ENCODE measurements at regions not wholly inside any gene's neighbourhood (a gene's known extent, or its start where the extent isn't known, plus 50 kb on each side); places are given as distances from the start of the nearest gene placed in this dataset.

DNA sequence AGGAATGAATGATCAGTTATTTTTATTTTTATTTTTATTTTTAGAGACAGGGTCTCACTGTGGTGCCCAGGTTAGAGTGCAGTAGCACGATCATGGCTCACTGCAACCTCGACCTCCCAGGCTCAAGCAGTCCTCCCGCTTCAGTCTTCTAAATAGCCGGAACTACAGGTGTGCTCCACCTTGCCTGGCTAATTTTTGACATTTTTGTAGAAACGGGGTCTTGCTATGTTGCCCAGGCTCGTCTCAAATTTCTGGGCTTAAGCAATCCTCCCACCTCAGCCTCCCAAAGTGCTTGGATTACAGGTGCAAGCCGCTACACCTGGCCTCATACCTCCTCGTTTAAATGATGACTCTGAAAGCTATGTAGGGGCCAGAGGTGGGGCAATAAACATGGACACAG lies 706.0 kb downstream of the MED13L start:
- no peak overlapping the region for H2AFZ ChIP-seq
- no peak for DNase-seq (ENCODE audit: low spot score)
- H3K4me1 ChIP-seq (ENCODE audit: insufficient read depth): no peaks in the 10 kb centered on the region
- no peaks in the 10 kb centered on the region for H4K20me1 ChIP-seq (ENCODE audit: insufficient read depth, poor library complexity, severe bottlenecking)
- no peak overlapping the region for H3K4me3 ChIP-seq
- no peaks in the 10 kb centered on the region for H3K27me3 ChIP-seq
- H3K27ac ChIP-seq: no peak overlapping the region
- no peak overlapping the region for H3K4me2 ChIP-seq
- H3K9me2 ChIP-seq (replicated peaks; ENCODE audit: insufficient read depth): no peaks in the 10 kb centered on the region
- no peak for TF ChIP-seq EZH2phosphoT487 (IDR thresholded peaks at IDR 0.05; ENCODE audit: low read depth, severe bottlenecking, unreplicated experiment)
- TF ChIP-seq, protein P1, sequence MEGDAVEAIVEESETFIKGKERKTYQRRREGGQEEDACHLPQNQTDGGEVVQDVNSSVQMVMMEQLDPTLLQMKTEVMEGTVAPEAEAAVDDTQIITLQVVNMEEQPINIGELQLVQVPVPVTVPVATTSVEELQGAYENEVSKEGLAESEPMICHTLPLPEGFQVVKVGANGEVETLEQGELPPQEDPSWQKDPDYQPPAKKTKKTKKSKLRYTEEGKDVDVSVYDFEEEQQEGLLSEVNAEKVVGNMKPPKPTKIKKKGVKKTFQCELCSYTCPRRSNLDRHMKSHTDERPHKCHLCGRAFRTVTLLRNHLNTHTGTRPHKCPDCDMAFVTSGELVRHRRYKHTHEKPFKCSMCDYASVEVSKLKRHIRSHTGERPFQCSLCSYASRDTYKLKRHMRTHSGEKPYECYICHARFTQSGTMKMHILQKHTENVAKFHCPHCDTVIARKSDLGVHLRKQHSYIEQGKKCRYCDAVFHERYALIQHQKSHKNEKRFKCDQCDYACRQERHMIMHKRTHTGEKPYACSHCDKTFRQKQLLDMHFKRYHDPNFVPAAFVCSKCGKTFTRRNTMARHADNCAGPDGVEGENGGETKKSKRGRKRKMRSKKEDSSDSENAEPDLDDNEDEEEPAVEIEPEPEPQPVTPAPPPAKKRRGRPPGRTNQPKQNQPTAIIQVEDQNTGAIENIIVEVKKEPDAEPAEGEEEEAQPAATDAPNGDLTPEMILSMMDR (IDR thresholded peaks at IDR 0.05; ENCODE audit: poor library complexity): no peak
- TF ChIP-seq EZH2 (IDR thresholded peaks at IDR 0.05; ENCODE audit: borderline replicate concordance): no peak
- no peaks in the 10 kb centered on the region for H3K9me3 ChIP-seq (ENCODE audit: low read depth)
- WGBS (ENCODE audit: low lambda C conversion rate, missing lambda C conversion rate): 95% methylated on average over 8 of the region's 8 CpGs
- H3K36me3 ChIP-seq (replicated peaks; ENCODE audit: insufficient read depth, low read depth): no peaks in the 10 kb centered on the region
- no peaks in the 10 kb centered on the region for H3K79me2 ChIP-seq

DNA sequence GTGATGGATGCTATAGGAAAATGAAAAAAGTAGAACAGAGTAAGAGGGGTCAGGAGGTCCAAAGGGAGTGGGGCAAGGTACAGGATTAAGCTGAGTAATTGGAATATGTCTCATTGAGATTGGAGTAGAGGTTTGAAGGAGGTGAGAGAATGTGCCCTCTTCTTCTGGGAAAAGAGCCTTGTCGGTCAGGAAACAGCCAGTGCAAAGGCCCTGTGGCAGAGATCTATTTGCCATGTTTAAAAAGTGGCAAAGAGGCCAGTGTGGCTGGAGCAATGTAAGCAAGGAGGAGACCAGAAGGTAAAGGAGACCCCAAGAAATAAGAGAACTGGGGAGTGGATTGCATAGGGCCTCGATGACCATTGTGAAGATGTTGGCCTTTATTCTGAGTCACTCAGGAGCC lies 706.5 kb downstream of the MED13L start:
- Histone ChIP-seq H3K9me2 (replicated peaks; ENCODE audit: insufficient read depth) (no peaks in the 10 kb centered on the region), H4K20me1 (ENCODE audit: insufficient read depth, poor library complexity, severe bottlenecking) (no peaks in the 10 kb centered on the region), H2AFZ (no peak overlapping the region), H3K27ac (no peak overlapping the region), H3K9me3 (ENCODE audit: low read depth) (no peaks in the 10 kb centered on the region), H3K79me2 (no peaks in the 10 kb centered on the region), H3K36me3 (replicated peaks; ENCODE audit: insufficient read depth, low read depth) (no peaks in the 10 kb centered on the region), H3K4me2 (no peak overlapping the region), H3K4me3 (no peak overlapping the region), H3K4me1 (ENCODE audit: insufficient read depth) (no peaks in the 10 kb centered on the region), H3K27me3 (no peaks in the 10 kb centered on the region)
- WGBS (ENCODE audit: low lambda C conversion rate, missing lambda C conversion rate): 96% methylated on average over 2 of the region's 2 CpGs
- TF ChIP-seq EZH2phosphoT487 (IDR thresholded peaks at IDR 0.05; ENCODE audit: low read depth, severe bottlenecking, unreplicated experiment) (no peak), EZH2 (IDR thresholded peaks at IDR 0.05; ENCODE audit: borderline replicate concordance) (no peak)
- TF ChIP-seq, protein P1 (IDR thresholded peaks at IDR 0.05; ENCODE audit: poor library complexity): no peak
- DNase-seq (ENCODE audit: low spot score): no peak

DNA sequence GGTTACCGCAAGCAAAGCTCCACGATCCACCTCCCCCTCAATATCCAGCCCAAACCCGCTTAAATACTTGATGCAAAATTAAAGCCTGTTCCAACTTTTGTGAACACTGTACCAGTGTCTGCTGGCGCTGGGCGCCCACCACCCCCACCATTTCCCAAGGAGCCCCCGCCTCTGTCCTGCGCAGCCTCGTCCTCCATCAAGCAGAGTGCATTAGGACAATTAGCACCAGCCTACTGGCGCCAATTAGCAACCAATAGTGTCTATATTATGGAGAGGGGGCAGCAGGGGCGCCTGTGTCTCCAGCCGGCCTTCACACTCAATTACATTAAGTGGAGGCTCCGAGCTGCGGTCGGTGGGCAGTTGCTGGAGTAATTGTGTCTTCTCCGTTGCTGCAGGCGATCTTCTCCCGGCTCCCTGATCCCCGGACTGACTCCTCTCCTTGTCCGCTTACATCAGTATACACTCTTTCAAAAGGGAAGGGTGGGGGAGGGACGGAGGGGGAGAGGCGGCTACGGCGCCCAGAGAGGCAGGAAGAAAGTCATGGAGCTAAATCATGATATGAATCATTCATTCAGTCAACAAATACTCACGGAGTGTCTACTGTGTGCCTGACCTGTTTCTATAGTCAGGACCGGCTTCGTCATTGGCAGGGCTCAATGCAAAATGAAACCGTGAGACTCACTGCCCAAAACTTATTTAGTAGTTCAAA lies 707.3 kb downstream of the MED13L start:
- Histone ChIP-seq H3K4me3 (no peak overlapping the region), H3K9me3 (ENCODE audit: low read depth) (no peaks in the 10 kb centered on the region), H3K4me1 (ENCODE audit: insufficient read depth) (no peaks in the 10 kb centered on the region), H4K20me1 (ENCODE audit: insufficient read depth, poor library complexity, severe bottlenecking) (no peaks in the 10 kb centered on the region), H3K27ac (no peak overlapping the region), H3K27me3 (no peaks in the 10 kb centered on the region), H3K79me2 (no peaks in the 10 kb centered on the region), H2AFZ (no peak overlapping the region), H3K36me3 (replicated peaks; ENCODE audit: insufficient read depth, low read depth) (no peaks in the 10 kb centered on the region), H3K4me2 (no peak overlapping the region), H3K9me2 (replicated peaks; ENCODE audit: insufficient read depth) (no peaks in the 10 kb centered on the region)
- DNase-seq (ENCODE audit: low spot score): peak; percentile 16
- 67% methylated on average over 27 of the region's 27 CpGs for WGBS (ENCODE audit: low lambda C conversion rate, missing lambda C conversion rate)
- TF ChIP-seq, protein P1 (IDR thresholded peaks at IDR 0.05; ENCODE audit: poor library complexity): no peak
- TF ChIP-seq EZH2phosphoT487 (IDR thresholded peaks at IDR 0.05; ENCODE audit: low read depth, severe bottlenecking, unreplicated experiment) (no peak), EZH2 (IDR thresholded peaks at IDR 0.05; ENCODE audit: borderline replicate concordance) (no peak)

All from hepatocyte (in vitro differentiated cells).